Fibroblast of mammary gland (primary cell): ENCODE measurements at regions not wholly inside any gene's neighbourhood (a gene's known extent, or its start where the extent isn't known, plus 50 kb on each side); places are given as distances from the start of the nearest gene placed in this dataset.

Experiments
- DNase-seq: peaks from one replicate; pipeline ENCODE4 v3.0.0-alpha.2; 2010; ENCODE audit warnings: low read depth
- H3K4me3 ChIP-seq: 2 replicates; pipeline ENCODE4 v1.5.1; 2011; ENCODE audit warnings: low read depth, mild to moderate bottlenecking, low read length, moderate library complexity; ENCODE audit not compliant: control insufficient read depth
- CTCF ChIP-seq: conservative IDR thresholded peaks from 2 replicates; pipeline ENCODE4 v1.5.1; 2011; ENCODE audit warnings: low read depth, low read length, inconsistent platforms; ENCODE audit not compliant: control insufficient read depth, insufficient read depth

GRCh38 chr13:73138638-73139491 lies 80.1 kb downstream of the KLF5 start:
- TF ChIP-seq CTCF = no peak
- H3K4me3 ChIP-seq = no peak overlapping the region
- peak; percentile 10 for DNase-seq

GRCh38 chr13:73138276-73138637 lies 79.5 kb downstream of the KLF5 start:
- DNase-seq = peak; percentile 23
- no peak for TF ChIP-seq CTCF
- H3K4me3 ChIP-seq = no peak overlapping the region

- DNase-seq = no peak
- no peak for TF ChIP-seq CTCF
- no peak overlapping the region for H3K4me3 ChIP-seq
Measured at GRCh38 chr13:73136776-73137175, 78.0 kb downstream of the KLF5 start.

- no peak for TF ChIP-seq CTCF
- no peak overlapping the region for H3K4me3 ChIP-seq
- DNase-seq = peak; percentile 38
Measured at GRCh38 chr13:73133531-73133930, 74.7 kb downstream of the KLF5 start.

GRCh38 chr13:73131247-73131646 lies 72.4 kb downstream of the KLF5 start:
- DNase-seq = no peak
- no peak overlapping the region for H3K4me3 ChIP-seq
- no peak for TF ChIP-seq CTCF

DNA sequence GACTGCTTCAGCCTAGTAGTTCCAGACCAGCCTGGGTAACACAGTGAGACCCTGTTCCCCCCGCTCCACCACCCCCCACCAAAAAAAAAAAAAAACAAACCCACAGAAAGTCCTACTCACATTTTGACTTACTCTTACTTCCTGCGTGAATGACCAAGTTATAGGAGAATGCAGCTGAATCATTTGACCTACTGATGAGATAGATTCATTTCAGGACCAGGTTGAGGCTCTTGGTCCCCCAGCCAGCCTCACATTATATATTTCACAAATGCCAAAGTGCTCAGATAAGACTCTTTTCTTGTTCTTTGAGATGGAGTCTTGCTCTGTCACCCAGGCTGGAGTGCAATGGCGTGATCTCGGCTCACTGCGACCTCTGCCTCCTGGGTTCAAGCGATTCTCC lies 70.2 kb downstream of the KLF5 start:
- H3K4me3 ChIP-seq = no peak overlapping the region
- DNase-seq = no peak
- no peak for TF ChIP-seq CTCF
